ENCODE measurements at regions not wholly inside any gene's neighbourhood (a gene's known extent, or its start where the extent isn't known, plus 50 kb on each side); places are given as distances from the start of the nearest gene placed in this dataset.

- Histone ChIP-seq H3K14ac (replicated peaks; ENCODE audit: low read depth, low read length) (no peak overlapping the region), H4K91ac (ENCODE audit: insufficient read depth, low read depth, low read length) (no peak overlapping the region), H3K23ac (ENCODE audit: low read depth, low read length) (no peak overlapping the region), H3K27me3 (ENCODE audit: control insufficient read depth, insufficient read depth, low read length) (no peaks in the 10 kb centered on the region), H3K9ac (ENCODE audit: low read depth, low read length) (no peak overlapping the region), H2BK15ac (ENCODE audit: low read depth, low read length) (no peak overlapping the region), H2AFZ (replicated peaks; ENCODE audit: low read length, poor library complexity) (no peak overlapping the region), H3K4me1 (ENCODE audit: control insufficient read depth, insufficient read depth, low read length) (no peaks in the 10 kb centered on the region), H3K18ac (ENCODE audit: low read depth, low read length) (no peak overlapping the region), H3K9me1 (ENCODE audit: insufficient read depth, low read length) (no peaks in the 10 kb centered on the region; the same call in 1 of the 2 replicates), H3K79me1 (ENCODE audit: low read depth in 1 of 2, low read length in 2 of 2) (no peaks in the 10 kb centered on the region), H3K36me3 (ENCODE audit: control insufficient read depth, insufficient read depth, low read length) (no peaks in the 10 kb centered on the region), H4K5ac (ENCODE audit: low read depth, low read length) (no peak overlapping the region), H3K4me2 (ENCODE audit: low read depth, low read length) (no peak overlapping the region), H4K8ac (ENCODE audit: low read depth in 2 of 2, low read length in 2 of 2) (no peak overlapping the region), H3K56ac (ENCODE audit: extremely low read depth, insufficient read depth, low read length) (no peak overlapping the region), H3K4ac (ENCODE audit: low read depth, low read length) (no peak overlapping the region), H2BK20ac (ENCODE audit: low read depth, low read length) (no peak overlapping the region), H3K4me3 (ENCODE audit: insufficient read depth, low read depth, low read length) (no peak overlapping the region), H2AK9ac (replicated peaks; ENCODE audit: low read depth, low read length, poor library complexity) (no peak overlapping the region), H2BK5ac (ENCODE audit: low read depth, low read length, poor library complexity, severe bottlenecking) (no peak overlapping the region), H3K27ac (ENCODE audit: insufficient read depth, low read length) (no peak overlapping the region), H2AK5ac (ENCODE audit: low read depth, low read length) (no peak overlapping the region), H2BK120ac (ENCODE audit: low read depth, low read length) (no peak overlapping the region), H4K20me1 (ENCODE audit: insufficient read depth, low read length) (no peaks in the 10 kb centered on the region), H3K9me3 (ENCODE audit: control insufficient read depth, insufficient read depth, low read length) (peaks cover 5% of the 10 kb centered on the region)
- no peak for TF ChIP-seq SMC3 (IDR thresholded peaks at IDR 0.05; ENCODE audit: low read depth, low read length)
- TF ChIP-seq BHLHE40 (IDR thresholded peaks at IDR 0.05; ENCODE audit: low read depth, low read length): no peak
- no peak for TF ChIP-seq USF2 (IDR thresholded peaks at IDR 0.05; ENCODE audit: low read depth, low read length)
- no peak for TF ChIP-seq RFX5 (IDR thresholded peaks at IDR 0.05; ENCODE audit: low read depth, low read length)
- TF ChIP-seq MAZ (IDR thresholded peaks at IDR 0.05; ENCODE audit: borderline replicate concordance, low read depth, low read length): no peak
- no peak for TF ChIP-seq POLR2A (IDR thresholded peaks at IDR 0.05; ENCODE audit: low read depth, low read length)
- TF ChIP-seq CTCF (conservative IDR thresholded peaks at IDR 0.05; ENCODE audit: low read depth, low read length): no peak
- TF ChIP-seq CEBPB (IDR thresholded peaks at IDR 0.05; ENCODE audit: low read depth, low read length): no peak
- no peak for TF ChIP-seq ELK1 (IDR thresholded peaks at IDR 0.05; ENCODE audit: borderline replicate concordance, low read depth, low read length)
- no peak for TF ChIP-seq MAFK (IDR thresholded peaks at IDR 0.05; ENCODE audit: low read depth, low read length)
- no peak for TF ChIP-seq CHD1 (IDR thresholded peaks at IDR 0.05; ENCODE audit: low read depth, low read length)
- no peak for TF ChIP-seq RCOR1 (IDR thresholded peaks at IDR 0.05; ENCODE audit: insufficient replicate concordance, low read length)
- TF ChIP-seq NFE2L2 (IDR thresholded peaks at IDR 0.05; ENCODE audit: low read depth, low read length): no peak
- intact Hi-C loops (cut with micrococcal nuclease) (no loop called here), in situ Hi-C loops (cut with MboI; ENCODE audit: low sequenced_read_pairs) (no loop called here), dilution Hi-C loops (cut with HindIII; ENCODE audit: low sequenced_read_pairs, unreplicated experiment) (loop anchor here (25.0 kb wide), 1 partner anchor 352 kb away; the partner anchor contains the start of gene S1PR3)
- ATAC-seq (ENCODE audit: low read depth): no peak
- BruUV-seq (replicated peaks): no TSS peak
- DNase-seq: no peak
- CTCF ChIA-PET: no interaction called here
- POLR2A ChIA-PET (ENCODE audit: unreplicated experiment): no interaction called here
Measured at GRCh38 chr9:88635151-88635550, 100.2 kb downstream of the NXNL2 start.

All from IMR-90 (cell line).